NCI-H69 (cell line): ENCODE measurements at regions not wholly inside any gene's neighbourhood (a gene's known extent, or its start where the extent isn't known, plus 50 kb on each side); places are given as distances from the start of the nearest gene placed in this dataset.

Source experiments
- DNase-seq: peaks from one replicate; lab custom pipeline; 2025; lab: John Stamatoyannopoulos, UW

GRCh38 chr7:130931423-130931822 lies 197.4 kb upstream of the KLF14 start:
- no peak for DNase-seq

- DNase-seq, result no peak
Measured at GRCh38 chr7:130932088-130932487, 198.1 kb upstream of the KLF14 start.

GRCh38 chr7:130932667-130933432 lies 198.8 kb upstream of the KLF14 start:
- DNase-seq, result no peak

GRCh38 chr7:130933919-130934318 lies 199.9 kb upstream of the KLF14 start:
- no peak for DNase-seq

- no peak for DNase-seq
Measured at GRCh38 chr7:130935564-130936157, 201.7 kb upstream of the KLF14 start.

- DNase-seq, result no peak
Measured at GRCh38 chr7:130936202-130936931, 202.4 kb upstream of the KLF14 start.

- no peak for DNase-seq
Measured at GRCh38 chr7:130937016-130937415, 203.0 kb upstream of the KLF14 start.

- DNase-seq, result no peak
Measured at GRCh38 chr7:130937830-130938229, 203.8 kb upstream of the KLF14 start.

- no peak for DNase-seq
Measured at GRCh38 chr7:130938661-130939060, 204.7 kb upstream of the KLF14 start.

- peak; percentile 92 for DNase-seq
Measured at GRCh38 chr7:130939321-130940095, 205.5 kb upstream of the KLF14 start.

GRCh38 chr7:130940326-130940725 lies 206.3 kb upstream of the KLF14 start:
- peak; percentile 31 for DNase-seq

- DNase-seq, result peak; percentile 37
Measured at GRCh38 chr7:130940907-130941306, 206.9 kb upstream of the KLF14 start.

GRCh38 chr7:130941322-130942210 lies 207.6 kb upstream of the KLF14 start:
- DNase-seq, result peak; percentile 81

- DNase-seq, result peak; percentile 32
Measured at GRCh38 chr7:130942211-130942964, 208.4 kb upstream of the KLF14 start.

- no peak for DNase-seq
Measured at GRCh38 chr7:130943336-130943901, 209.4 kb upstream of the KLF14 start.

GRCh38 chr7:130943981-130944380 lies 210.0 kb upstream of the KLF14 start:
- DNase-seq, result no peak

GRCh38 chr7:130944997-130945396 lies 211.0 kb upstream of the KLF14 start:
- DNase-seq, result no peak

- no peak for DNase-seq
Measured at GRCh38 chr7:130945411-130945811, 211.4 kb upstream of the KLF14 start.

- DNase-seq, result no peak
Measured at GRCh38 chr7:130946114-130946513, 212.1 kb upstream of the KLF14 start.
